ENCODE measurements at regions not wholly inside any gene's neighbourhood (a gene's known extent, or its start where the extent isn't known, plus 50 kb on each side); places are given as distances from the start of the nearest gene placed in this dataset.

GRCh38 chr7:15832996-15833395, 146.5 kb upstream of the MEOX2 start:
- no peaks in the 10 kb centered on the region; the same call in 1 of the 2 replicates for H3K9me3 ChIP-seq (ENCODE audit: control insufficient read depth, insufficient read depth, low read depth, low read length)
- no peaks in the 10 kb centered on the region for H3K36me3 ChIP-seq (ENCODE audit: control insufficient read depth, insufficient read depth, low read length)
- BruUV-seq (replicated peaks) = no TSS peak
- TF ChIP-seq POLR2AphosphoS5 (IDR thresholded peaks at IDR 0.05; ENCODE audit: low read depth, low read length) (no peak), SIN3A (IDR thresholded peaks at IDR 0.05; ENCODE audit: borderline replicate concordance, insufficient read depth, low read depth, low read length) (no peak), REST (IDR thresholded peaks at IDR 0.05; ENCODE audit: insufficient read depth in 1 of 2, low read depth in 2 of 2, low read length in 1 of 2) (no peak), CTCF (IDR thresholded peaks at IDR 0.05) (no peak), TCF7L2 (IDR thresholded peaks at IDR 0.05; ENCODE audit: low read depth, low read length) (no peak)
- CTCF ChIA-PET = no interaction called here
- intact Hi-C loops (cut with micrococcal nuclease; ENCODE audit: unreplicated experiment) = no loop called here
- H3K4me1 ChIP-seq (ENCODE audit: control insufficient read depth, insufficient read depth, low read length) = no peaks in the 10 kb centered on the region
- H3K27ac ChIP-seq (ENCODE audit: low read length) = no peak overlapping the region
- H3K27me3 ChIP-seq (ENCODE audit: control insufficient read depth, insufficient read depth, low read length) = no peaks in the 10 kb centered on the region
- DNase-seq (ENCODE audit: low read depth, low spot score) (no peak), ATAC-seq (no peak)
- H3K4me3 ChIP-seq (ENCODE audit: low read depth in 2 of 2, low read length in 2 of 2) = no peak overlapping the region
- POLR2A ChIA-PET = no interaction called here
- in situ Hi-C loops (cut with HindIII; ENCODE audit: low pct_unique_long_range_greater_than_20kb, low sequenced_read_pairs) = no loop called here

GRCh38 chr7:15831606-15832005, 145.1 kb upstream of the MEOX2 start:
- Histone ChIP-seq H3K36me3 (ENCODE audit: control insufficient read depth, insufficient read depth, low read length) (no peaks in the 10 kb centered on the region), H3K27me3 (ENCODE audit: control insufficient read depth, insufficient read depth, low read length) (no peaks in the 10 kb centered on the region), H3K27ac (ENCODE audit: low read length) (no peak overlapping the region), H3K9me3 (ENCODE audit: control insufficient read depth, insufficient read depth, low read depth, low read length) (no peaks in the 10 kb centered on the region), H3K4me1 (ENCODE audit: control insufficient read depth, insufficient read depth, low read length) (no peaks in the 10 kb centered on the region), H3K4me3 (ENCODE audit: low read depth in 2 of 2, low read length in 2 of 2) (no peak overlapping the region)
- DNase-seq (ENCODE audit: low read depth, low spot score) = no peak
- POLR2A ChIA-PET = no interaction called here
- BruUV-seq (replicated peaks) = no TSS peak
- CTCF ChIA-PET = interaction anchor here (0.8 kb wide), 1 partner anchor 14 kb away, joined by 3 read pairs; no protein-coding TSS in a partner anchor
- intact Hi-C loops (cut with micrococcal nuclease; ENCODE audit: unreplicated experiment) (no loop called here), in situ Hi-C loops (cut with HindIII; ENCODE audit: low pct_unique_long_range_greater_than_20kb, low sequenced_read_pairs) (no loop called here)
- no peak for ATAC-seq
- TF ChIP-seq POLR2AphosphoS5 (IDR thresholded peaks at IDR 0.05; ENCODE audit: low read depth, low read length) (no peak), SIN3A (IDR thresholded peaks at IDR 0.05; ENCODE audit: borderline replicate concordance, insufficient read depth, low read depth, low read length) (no peak), CTCF (IDR thresholded peaks at IDR 0.05) (no peak), TCF7L2 (IDR thresholded peaks at IDR 0.05; ENCODE audit: low read depth, low read length) (no peak), REST (IDR thresholded peaks at IDR 0.05; ENCODE audit: insufficient read depth in 1 of 2, low read depth in 2 of 2, low read length in 1 of 2) (no peak)

All from Panc1 (cell line).